SU-DHL-6 (cell line): ENCODE measurements at regions not wholly inside any gene's neighbourhood (a gene's known extent, or its start where the extent isn't known, plus 50 kb on each side); places are given as distances from the start of the nearest gene placed in this dataset.

Source experiments
- H2AFZ ChIP-seq: fragments of 200-600 bp; sonication (generic); 2 replicates; pipeline ENCODE4 v1.6.1; 2014; ENCODE audit warnings: low read depth, mild to moderate bottlenecking, moderate library complexity, mixed read lengths, antibody characterized with exemption, low read length; ENCODE audit not compliant: severe bottlenecking
- H3F3A ChIP-seq: fragments of 200-600 bp; shearing (Covaris generic); 2 replicates; pipeline ENCODE4 v1.6.0; 2016; ENCODE audit warnings: antibody characterized with exemption, mild to moderate bottlenecking; ENCODE audit not compliant: insufficient read depth
- H3K27ac ChIP-seq: fragments of 200-600 bp; sonication (generic); 2 replicates; pipeline ENCODE4 v1.5.1; 2016; ENCODE audit warnings: low read depth, mild to moderate bottlenecking, low read length, moderate library complexity, mixed read lengths
- H3K27me3 ChIP-seq: fragments of 200-600 bp; sonication (generic), shearing (Covaris generic); 2 replicates; pipeline ENCODE4 v1.6.0; 2014; ENCODE audit warnings: mild to moderate bottlenecking, low read length
- H3K36me3 ChIP-seq: fragments of 200-600 bp; sonication (generic); 2 replicates; pipeline ENCODE4 v1.6.1; 2014; ENCODE audit warnings: mild to moderate bottlenecking, low read length, mixed read lengths
- H3K4me2 ChIP-seq: fragments of 300-600, 200-600 bp; shearing (Covaris generic), sonication (generic); 2 replicates; pipeline ENCODE4 v1.6.0; 2014; ENCODE audit warnings: low read length, low read depth, mild to moderate bottlenecking; ENCODE audit not compliant: poor library complexity, severe bottlenecking
- H3K4me3 ChIP-seq: fragments of 200-600 bp; sonication (generic); 2 replicates; pipeline ENCODE4 v1.5.1; 2014; ENCODE audit warnings: antibody characterized with exemption, low read length, mild to moderate bottlenecking, mixed read lengths; ENCODE audit not compliant: insufficient read depth, poor library complexity, severe bottlenecking
- H3K79me2 ChIP-seq: fragments of 200-600 bp; sonication (generic); 2 replicates; pipeline ENCODE4 v1.6.1; 2014; ENCODE audit warnings: mild to moderate bottlenecking, low read length, moderate library complexity; ENCODE audit not compliant: insufficient read depth
- H3K9ac ChIP-seq: fragments of 200-600 bp; sonication (generic); 2 replicates; pipeline ENCODE4 v1.7.0; 2014; ENCODE audit warnings: mild to moderate bottlenecking, low read length
- H3K9me2 ChIP-seq: fragments of 200-600 bp; sonication (generic); replicated peaks from 2 replicates; pipeline ENCODE4 v1.6.1; 2014; ENCODE audit warnings: low read length; ENCODE audit not compliant: insufficient read depth
- H3K9me3 ChIP-seq: fragments of 200-600 bp; sonication (generic); 2 replicates; pipeline ENCODE4 v1.6.1; 2014; ENCODE audit warnings: low read length, mixed read lengths; ENCODE audit not compliant: insufficient read depth
- H4K20me1 ChIP-seq: fragments of 200-600 bp; sonication (generic); 2 replicates; pipeline ENCODE4 v1.6.1; 2014; ENCODE audit warnings: low read depth, mild to moderate bottlenecking, antibody characterized with exemption, low read length, moderate library complexity, mixed read lengths
- CTCF ChIP-seq: fragments of 200-600 bp; sonication (generic); IDR thresholded peaks from one replicate; pipeline ENCODE4 v1.5.1; 2017; ENCODE audit warnings: antibody characterized with exemption, mild to moderate bottlenecking, low read length, moderate library complexity; ENCODE audit not compliant: insufficient read depth, poor library complexity, severe bottlenecking
- EZH2phosphoT487 ChIP-seq: fragments of 200-600 bp; sonication (generic), shearing (Covaris generic); conservative IDR thresholded peaks from 2 replicates; pipeline ENCODE4 v1.6.1; 2018; ENCODE audit warnings: mild to moderate bottlenecking, antibody characterized with exemption, low read length, moderate library complexity, mixed read lengths

- no peaks in the 10 kb centered on the region for H3K9me2 ChIP-seq
- H3K79me2 ChIP-seq: no peaks in the 10 kb centered on the region
- peaks cover 23% of the 10 kb centered on the region for H3F3A ChIP-seq
- H3K27ac ChIP-seq: peak overlapping the region; percentile 81
- no peaks in the 10 kb centered on the region for H3K36me3 ChIP-seq
- H4K20me1 ChIP-seq: no peaks in the 10 kb centered on the region
- peak overlapping the region; percentile 19 for H3K4me3 ChIP-seq
- TF ChIP-seq EZH2phosphoT487 (no peak), CTCF (no peak)
- peak overlapping the region; percentile 5 for H2AFZ ChIP-seq
- H3K27me3 ChIP-seq: no peaks in the 10 kb centered on the region
- H3K9me3 ChIP-seq: no peaks in the 10 kb centered on the region
- H3K9ac ChIP-seq: peak overlapping the region; percentile 31
- peak overlapping the region; percentile 49 for H3K4me2 ChIP-seq
Observed at GRCh38 chr2:47301277-47301618, 67.9 kb upstream of the EPCAM start.

- Histone ChIP-seq H3K36me3 (no peaks in the 10 kb centered on the region), H3K9me2 (no peaks in the 10 kb centered on the region), H3K27me3 (no peaks in the 10 kb centered on the region), H3F3A (peaks cover 23% of the 10 kb centered on the region), H3K27ac (peak overlapping the region; percentile 81), H2AFZ (peak overlapping the region; percentile 5), H3K9ac (peak overlapping the region; percentile 31), H3K9me3 (no peaks in the 10 kb centered on the region), H3K4me3 (peak overlapping the region; percentile 3), H3K4me2 (peak overlapping the region; percentile 49), H4K20me1 (no peaks in the 10 kb centered on the region), H3K79me2 (no peaks in the 10 kb centered on the region)
- TF ChIP-seq EZH2phosphoT487: no peak
- no peak for TF ChIP-seq CTCF
Observed at GRCh38 chr2:47300609-47301276, 68.4 kb upstream of the EPCAM start.

GRCh38 chr2:47300081-47300480 lies 69.0 kb upstream of the EPCAM start:
- Histone ChIP-seq H3K79me2 (no peaks in the 10 kb centered on the region), H3K27me3 (no peaks in the 10 kb centered on the region), H2AFZ (no peak overlapping the region), H3K4me2 (peak overlapping the region; percentile 49), H3K4me3 (no peak overlapping the region), H3K9me2 (no peaks in the 10 kb centered on the region), H3K36me3 (no peaks in the 10 kb centered on the region), H3K27ac (peak overlapping the region; percentile 81), H3K9me3 (no peaks in the 10 kb centered on the region), H4K20me1 (no peaks in the 10 kb centered on the region), H3K9ac (peak overlapping the region; percentile 31), H3F3A (peaks cover 23% of the 10 kb centered on the region)
- TF ChIP-seq CTCF (no peak), EZH2phosphoT487 (no peak)
